Skeletal muscle cell (primary cell): ENCODE measurements at regions not wholly inside any gene's neighbourhood (a gene's known extent, or its start where the extent isn't known, plus 50 kb on each side); places are given as distances from the start of the nearest gene placed in this dataset.

Experiments
- DNase-seq: peaks from one replicate; pipeline ENCODE4 v3.0.0-alpha.2; 2010; ENCODE audit warnings: low read depth
- H3K4me3 ChIP-seq: 2 replicates; pipeline ENCODE4 v1.5.1; 2011; ENCODE audit warnings: low read depth, mild to moderate bottlenecking, control low read depth, low read length, moderate library complexity

GRCh38 chr2:160703648-160704585, 210.3 kb upstream of the RBMS1 start:
- H3K4me3 ChIP-seq, result no peak overlapping the region
- no peak for DNase-seq

- no peak for DNase-seq
- no peak overlapping the region for H3K4me3 ChIP-seq
These were observed 221.8 kb upstream of the RBMS1 start for GRCh38 chr2:160715428-160715827.

- H3K4me3 ChIP-seq, result no peak overlapping the region
- DNase-seq, result no peak
These were observed 225.5 kb upstream of the RBMS1 start for GRCh38 chr2:160719116-160719515.

GRCh38 chr2:160720098-160720497, 226.5 kb upstream of the RBMS1 start:
- no peak for DNase-seq
- H3K4me3 ChIP-seq, result no peak overlapping the region

GRCh38 chr2:160721089-160722040, 227.8 kb upstream of the RBMS1 start:
- DNase-seq, result no peak
- no peak overlapping the region for H3K4me3 ChIP-seq

- no peak overlapping the region for H3K4me3 ChIP-seq
- DNase-seq, result no peak
These were observed 232.4 kb upstream of the RBMS1 start for GRCh38 chr2:160726046-160726445.

- H3K4me3 ChIP-seq, result no peak overlapping the region
- no peak for DNase-seq
These were observed 236.8 kb upstream of the RBMS1 start for GRCh38 chr2:160730296-160730995.

- H3K4me3 ChIP-seq, result no peak overlapping the region
- DNase-seq, result no peak
These were observed 237.8 kb upstream of the RBMS1 start for GRCh38 chr2:160731415-160731814.

GRCh38 chr2:160731856-160732255, 238.2 kb upstream of the RBMS1 start:
- H3K4me3 ChIP-seq, result no peak overlapping the region
- DNase-seq, result no peak

GRCh38 chr2:160735696-160736095, 242.1 kb upstream of the RBMS1 start:
- H3K4me3 ChIP-seq, result no peak overlapping the region
- no peak for DNase-seq

- peak; percentile 46 for DNase-seq
- no peak overlapping the region for H3K4me3 ChIP-seq
These were observed 242.8 kb upstream of the RBMS1 start for GRCh38 chr2:160736148-160737028.

GRCh38 chr2:160737247-160737646, 243.6 kb upstream of the RBMS1 start:
- DNase-seq, result no peak
- H3K4me3 ChIP-seq, result no peak overlapping the region

- no peak for DNase-seq
- H3K4me3 ChIP-seq, result no peak overlapping the region
These were observed 247.7 kb upstream of the RBMS1 start for GRCh38 chr2:160741271-160741670.

- no peak overlapping the region for H3K4me3 ChIP-seq
- no peak for DNase-seq
These were observed 248.2 kb upstream of the RBMS1 start for GRCh38 chr2:160741815-160742214.

GRCh38 chr2:160742667-160743066, 249.1 kb upstream of the RBMS1 start:
- H3K4me3 ChIP-seq, result no peak overlapping the region
- no peak for DNase-seq

GRCh38 chr2:160747501-160748170, 254.0 kb upstream of the RBMS1 start:
- no peak for DNase-seq
- H3K4me3 ChIP-seq, result no peak overlapping the region

- no peak overlapping the region for H3K4me3 ChIP-seq
These were observed 257.4 kb upstream of the RBMS1 start for GRCh38 chr2:160751021-160751420.

More at GRCh38 chr2:160751021-160751420, 257.4 kb upstream of the RBMS1 start:
- no peak for DNase-seq
